H9 (cell line): ENCODE measurements at regions not wholly inside any gene's neighbourhood (a gene's known extent, or its start where the extent isn't known, plus 50 kb on each side); places are given as distances from the start of the nearest gene placed in this dataset.

Source experiments
- DNase-seq: peaks from one replicate; pipeline ENCODE4 v3.0.0-alpha.2; 2017
- H2AFZ ChIP-seq: one replicate; pipeline ENCODE4 v1.6.1; 2013; ENCODE audit warnings: mild to moderate bottlenecking, low read length, control low read depth, moderate library complexity
- H2AK5ac ChIP-seq: 2 replicates; pipeline ENCODE4 v1.6.1; 2013; ENCODE audit warnings: low read length, control low read depth, mixed read lengths; ENCODE audit not compliant: insufficient read length
- H2BK120ac ChIP-seq: one replicate; pipeline ENCODE4 v1.6.1; 2013; ENCODE audit warnings: low read depth, mild to moderate bottlenecking, low read length, control low read depth, inconsistent platforms; ENCODE audit not compliant: poor library complexity, severe bottlenecking
- H2BK12ac ChIP-seq: 2 replicates; pipeline ENCODE4 v1.6.1; 2013; ENCODE audit warnings: low read length, control low read depth, mixed read lengths, low read depth; ENCODE audit not compliant: insufficient read length
- H2BK15ac ChIP-seq: 2 replicates; pipeline ENCODE4 v1.6.1; 2013; ENCODE audit warnings: low read depth, low read length, control low read depth
- H2BK20ac ChIP-seq: one replicate; pipeline ENCODE4 v1.6.1; 2013; ENCODE audit warnings: low read depth, mild to moderate bottlenecking, low read length, control low read depth, inconsistent platforms; ENCODE audit not compliant: poor library complexity, severe bottlenecking
- H2BK5ac ChIP-seq: 2 replicates; pipeline ENCODE4 v1.6.1; 2013; ENCODE audit warnings: low read length, control low read depth, mixed read lengths; ENCODE audit not compliant: insufficient read length
- H3K14ac ChIP-seq: 2 replicates; pipeline ENCODE4 v1.6.1; 2013; ENCODE audit warnings: low read length, control low read depth; ENCODE audit not compliant: insufficient read depth
- H3K18ac ChIP-seq: 2 replicates; pipeline ENCODE4 v1.6.1; 2013; ENCODE audit warnings: low read depth, mild to moderate bottlenecking, mixed read lengths, low read length, control low read depth; ENCODE audit not compliant: insufficient read length
- H3K23ac ChIP-seq: 2 replicates; pipeline ENCODE4 v1.6.1; 2013; ENCODE audit warnings: low read length, control low read depth, mixed read lengths, low read depth; ENCODE audit not compliant: insufficient read length
- H3K23me2 ChIP-seq: 2 replicates; pipeline ENCODE4 v1.6.1; 2013; ENCODE audit warnings: low read depth, mild to moderate bottlenecking, mixed read lengths, low read length, control low read depth; ENCODE audit not compliant: insufficient read length, poor library complexity, severe bottlenecking
- H3K27ac ChIP-seq: 2 replicates; pipeline ENCODE4 v1.5.1; 2013; ENCODE audit warnings: low read length, control low read depth, mixed read lengths, low read depth; ENCODE audit not compliant: insufficient read length
- H3K27me3 ChIP-seq: 2 replicates; pipeline ENCODE4 v1.6.1; 2013; ENCODE audit warnings: low read length, control low read depth, inconsistent platforms; ENCODE audit not compliant: insufficient read depth
- H3K4ac ChIP-seq: 2 replicates; pipeline ENCODE4 v1.6.1; 2013; ENCODE audit warnings: low read depth, mild to moderate bottlenecking, control low read depth, inconsistent platforms, low read length, moderate library complexity
- H3K4me1 ChIP-seq: 2 replicates; pipeline ENCODE4 v1.6.1; 2013; ENCODE audit warnings: low read length, control low read depth, inconsistent platforms; ENCODE audit not compliant: insufficient read depth
- H3K4me2 ChIP-seq: 2 replicates; pipeline ENCODE4 v1.6.1; 2013; ENCODE audit warnings: low read length, control low read depth, mixed read lengths; ENCODE audit not compliant: insufficient read length, insufficient read depth
- H3K56ac ChIP-seq: 2 replicates; pipeline ENCODE4 v1.6.1; 2013; ENCODE audit warnings: low read depth, mild to moderate bottlenecking, mixed read lengths, low read length, control low read depth; ENCODE audit not compliant: insufficient read length
- H3K79me1 ChIP-seq: 2 replicates; pipeline ENCODE4 v1.6.1; 2013; ENCODE audit warnings: low read depth, mild to moderate bottlenecking, moderate library complexity, low read length, control low read depth, inconsistent platforms; ENCODE audit not compliant: insufficient read depth, poor library complexity, severe bottlenecking
- H3K79me2 ChIP-seq: 2 replicates; pipeline ENCODE4 v1.6.1; 2013; ENCODE audit warnings: low read length, control low read depth, inconsistent platforms; ENCODE audit not compliant: insufficient read depth
- H3K9ac ChIP-seq: 2 replicates; pipeline ENCODE4 v1.6.1; 2013; ENCODE audit warnings: low read length, control low read depth, mixed read lengths; ENCODE audit not compliant: insufficient read length; ENCODE audit errors: extremely low read depth
- H3K9me3 ChIP-seq: one replicate; pipeline ENCODE4 v1.6.1; 2013; ENCODE audit warnings: low read depth, low read length, inconsistent platforms; ENCODE audit not compliant: control insufficient read depth
- H3T11ph ChIP-seq: one replicate; pipeline ENCODE4 v1.6.1; 2013; ENCODE audit warnings: mild to moderate bottlenecking, low read length, control low read depth, inconsistent platforms
- H4K20me1 ChIP-seq: one replicate; pipeline ENCODE4 v1.6.1; 2013; ENCODE audit not compliant: control insufficient read depth, insufficient read length, insufficient read depth
- H4K5ac ChIP-seq: 2 replicates; pipeline ENCODE4 v1.6.1; 2013; ENCODE audit warnings: low read depth, mild to moderate bottlenecking, mixed read lengths, low read length, control low read depth; ENCODE audit not compliant: insufficient read length
- H4K8ac ChIP-seq: replicated peaks from 2 replicates; pipeline ENCODE4 v1.6.1; 2013; ENCODE audit warnings: low read length, control low read depth, mixed read lengths, low read depth; ENCODE audit not compliant: insufficient read length
- H4K91ac ChIP-seq: 2 replicates; pipeline ENCODE4 v1.6.1; 2013; ENCODE audit warnings: low read depth, mild to moderate bottlenecking, moderate library complexity, mixed read lengths, low read length, control low read depth; ENCODE audit not compliant: insufficient read length
- H3K27ac Mint-ChIP-seq, 3 experiments: 2 replicates in 2 of 3; 3 replicates in 1 of 3; pipeline ENCODE4 v1.8.0; 2020 to 2021; ENCODE audit warnings: mixed read lengths in 3 of 3, mild to moderate bottlenecking in 1 of 3, moderate library complexity in 1 of 3
- H3K27me3 Mint-ChIP-seq: 2 replicates; pipeline ENCODE4 v1.8.0; 2021; ENCODE audit warnings: low read depth, mild to moderate bottlenecking, moderate library complexity, mixed read lengths
- H3K36me3 Mint-ChIP-seq, 3 experiments: 2 replicates in 2 of 3; 3 replicates in 1 of 3; pipeline ENCODE4 v1.8.0; 2020 to 2021; ENCODE audit warnings: low read depth in 3 of 3, mixed read lengths in 3 of 3; ENCODE audit not compliant: insufficient read depth in 1 of 3
- H3K4me1 Mint-ChIP-seq, 2 experiments: 2 replicates each; pipeline ENCODE4 v1.8.0; 2020; ENCODE audit warnings: mixed read lengths in 2 of 2
- H3K4me3 Mint-ChIP-seq, 2 experiments: 2 replicates in 1 of 2; 3 replicates in 1 of 2; pipeline ENCODE4 v1.8.0; 2020 to 2021; ENCODE audit warnings: mild to moderate bottlenecking in 2 of 2, mixed read lengths in 2 of 2, moderate library complexity in 1 of 2
- H3K9me3 Mint-ChIP-seq, 2 experiments: 2 replicates in 1 of 2; 3 replicates in 1 of 2; pipeline ENCODE4 v1.8.0; 2020; ENCODE audit warnings: mild to moderate bottlenecking in 2 of 2, mixed read lengths in 2 of 2, moderate library complexity in 1 of 2
- WGBS: extraction: QIAGEN DNeasy Blood & Tissue Kit; methylation state at CpG from one replicate; pipeline ENCODE4 v1.1.7; 2013; ENCODE audit warnings: missing lambda C conversion rate, low lambda C conversion rate, mixed read lengths; ENCODE audit not compliant: insufficient read length; ENCODE audit errors: extremely low coverage; 5-methylcytosine and 5-hydroxymethylcytosine counted together
- TF ChIP-seq, protein P1 (sequence below): fragments of 200-600 bp; sonication (generic); conservative IDR thresholded peaks from 3 replicates; pipeline ENCODE4 v1.8.0; 2021; ENCODE audit warnings: antibody characterized with exemption, mild to moderate bottlenecking

DNA sequence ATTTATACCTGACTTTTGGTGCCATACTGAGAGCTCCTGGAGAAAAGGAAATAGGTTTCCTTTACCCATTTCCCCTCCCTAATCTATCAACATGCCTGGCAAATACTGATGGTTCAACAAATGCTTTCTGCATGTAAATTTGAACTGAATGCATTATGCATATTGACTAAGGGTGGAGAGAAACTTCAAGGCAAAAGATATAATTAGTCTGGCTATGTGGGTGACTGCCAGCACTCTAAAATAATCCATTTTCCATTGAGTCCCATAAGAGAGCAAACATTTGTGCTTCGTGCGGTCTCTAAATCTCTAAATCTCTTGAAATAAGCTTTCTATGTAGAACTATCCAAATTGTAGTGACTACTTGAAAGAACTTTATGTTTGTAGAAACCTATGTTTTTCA is 451.3 kb upstream of the LMCD1 start:
- H3K18ac ChIP-seq = no peak overlapping the region
- no peak overlapping the region for H2BK12ac ChIP-seq
- H3K4me2 ChIP-seq = no peak overlapping the region
- no peak overlapping the region for H2BK5ac ChIP-seq
- H2BK20ac ChIP-seq = no peak overlapping the region
- H4K5ac ChIP-seq = no peak overlapping the region
- H3T11ph ChIP-seq = no peak overlapping the region
- no peak overlapping the region for H3K9ac ChIP-seq
- H2BK120ac ChIP-seq = no peak overlapping the region
- no peaks in the 10 kb centered on the region for H4K20me1 ChIP-seq
- H3K9me3 Mint-ChIP-seq = no peaks in the 10 kb centered on the region
- no CpG with 5 or more reads among the region's 2 CpGs for WGBS
- DNase-seq = no peak
- TF ChIP-seq, protein P1, sequence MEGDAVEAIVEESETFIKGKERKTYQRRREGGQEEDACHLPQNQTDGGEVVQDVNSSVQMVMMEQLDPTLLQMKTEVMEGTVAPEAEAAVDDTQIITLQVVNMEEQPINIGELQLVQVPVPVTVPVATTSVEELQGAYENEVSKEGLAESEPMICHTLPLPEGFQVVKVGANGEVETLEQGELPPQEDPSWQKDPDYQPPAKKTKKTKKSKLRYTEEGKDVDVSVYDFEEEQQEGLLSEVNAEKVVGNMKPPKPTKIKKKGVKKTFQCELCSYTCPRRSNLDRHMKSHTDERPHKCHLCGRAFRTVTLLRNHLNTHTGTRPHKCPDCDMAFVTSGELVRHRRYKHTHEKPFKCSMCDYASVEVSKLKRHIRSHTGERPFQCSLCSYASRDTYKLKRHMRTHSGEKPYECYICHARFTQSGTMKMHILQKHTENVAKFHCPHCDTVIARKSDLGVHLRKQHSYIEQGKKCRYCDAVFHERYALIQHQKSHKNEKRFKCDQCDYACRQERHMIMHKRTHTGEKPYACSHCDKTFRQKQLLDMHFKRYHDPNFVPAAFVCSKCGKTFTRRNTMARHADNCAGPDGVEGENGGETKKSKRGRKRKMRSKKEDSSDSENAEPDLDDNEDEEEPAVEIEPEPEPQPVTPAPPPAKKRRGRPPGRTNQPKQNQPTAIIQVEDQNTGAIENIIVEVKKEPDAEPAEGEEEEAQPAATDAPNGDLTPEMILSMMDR = no peak
- no peak overlapping the region for H2BK15ac ChIP-seq
- no peaks in the 10 kb centered on the region for H3K36me3 Mint-ChIP-seq
- no peak overlapping the region for H3K27ac ChIP-seq
- no peak overlapping the region for H4K91ac ChIP-seq
- H3K79me2 ChIP-seq = no peaks in the 10 kb centered on the region
- H3K23ac ChIP-seq = no peak overlapping the region
- no peak overlapping the region for H3K4ac ChIP-seq
- peaks cover 3% of the 10 kb centered on the region; the same call in 1 of the 2 replicates for H3K4me1 ChIP-seq
- H3K14ac ChIP-seq = no peak overlapping the region
- H3K27me3 ChIP-seq = no peaks in the 10 kb centered on the region
- H3K79me1 ChIP-seq = no peaks in the 10 kb centered on the region
- H2AK5ac ChIP-seq = no peak overlapping the region
- H3K23me2 ChIP-seq = no peaks in the 10 kb centered on the region
- H3K4me3 Mint-ChIP-seq = no peak overlapping the region
- no peaks in the 10 kb centered on the region; the same call in 1 of the 2 replicates for H3K27me3 Mint-ChIP-seq
- no peak overlapping the region for H2AFZ ChIP-seq
- H3K56ac ChIP-seq = no peak overlapping the region
- no peak overlapping the region for H4K8ac ChIP-seq
- no peaks in the 10 kb centered on the region for H3K9me3 ChIP-seq
- peaks cover 11 to 14% of the 10 kb centered on the region in 2 experiments for H3K4me1 Mint-ChIP-seq
- H3K27ac Mint-ChIP-seq = no peak overlapping the region
